WI38 (cell line): ENCODE measurements at regions not wholly inside any gene's neighbourhood (a gene's known extent, or its start where the extent isn't known, plus 50 kb on each side); places are given as distances from the start of the nearest gene placed in this dataset.
"Not testable (repeated sequence)": the region's sequence is repeated elsewhere in the genome, so short reads cannot be mapped to it uniquely, and the experiment has no call there.

Experiments used
- H3K4me3 ChIP-seq: 2 replicates; pipeline ENCODE4 v1.5.1; 2011; ENCODE audit warnings: low read depth, mild to moderate bottlenecking, control low read depth, low read length
- CTCF ChIP-seq: IDR thresholded peaks from 2 replicates; pipeline ENCODE4 v1.5.1; 2012; ENCODE audit warnings: low read depth, mild to moderate bottlenecking, control low read depth, low read length

GRCh38 chr5:126023994-126024441 lies 399.2 kb upstream of the GRAMD2B start:
- H3K4me3 ChIP-seq: no peak overlapping the region
- TF ChIP-seq CTCF: no peak

- TF ChIP-seq CTCF: no peak
- H3K4me3 ChIP-seq: no peak overlapping the region
These were observed 396.1 kb upstream of the GRAMD2B start for GRCh38 chr5:126027149-126027548.

- no peak for TF ChIP-seq CTCF
- no peak overlapping the region for H3K4me3 ChIP-seq
These were observed 395.6 kb upstream of the GRAMD2B start for GRCh38 chr5:126027652-126028051.

GRCh38 chr5:126028336-126028735 lies 394.9 kb upstream of the GRAMD2B start:
- no peak overlapping the region for H3K4me3 ChIP-seq
- no peak for TF ChIP-seq CTCF

- H3K4me3 ChIP-seq: not testable (repeated sequence)
These were observed 393.9 kb upstream of the GRAMD2B start for GRCh38 chr5:126029282-126029681.

- no peak overlapping the region for H3K4me3 ChIP-seq
- no peak for TF ChIP-seq CTCF
These were observed 392.5 kb upstream of the GRAMD2B start for GRCh38 chr5:126030698-126031097.

GRCh38 chr5:126031989-126032716 lies 391.1 kb upstream of the GRAMD2B start:
- H3K4me3 ChIP-seq: no peak overlapping the region
- TF ChIP-seq CTCF: no peak

GRCh38 chr5:126043688-126044087 lies 379.5 kb upstream of the GRAMD2B start:
- no peak overlapping the region for H3K4me3 ChIP-seq
- no peak for TF ChIP-seq CTCF
